ENCODE measurements at regions not wholly inside any gene's neighbourhood (a gene's known extent, or its start where the extent isn't known, plus 50 kb on each side); places are given as distances from the start of the nearest gene placed in this dataset.

DNA sequence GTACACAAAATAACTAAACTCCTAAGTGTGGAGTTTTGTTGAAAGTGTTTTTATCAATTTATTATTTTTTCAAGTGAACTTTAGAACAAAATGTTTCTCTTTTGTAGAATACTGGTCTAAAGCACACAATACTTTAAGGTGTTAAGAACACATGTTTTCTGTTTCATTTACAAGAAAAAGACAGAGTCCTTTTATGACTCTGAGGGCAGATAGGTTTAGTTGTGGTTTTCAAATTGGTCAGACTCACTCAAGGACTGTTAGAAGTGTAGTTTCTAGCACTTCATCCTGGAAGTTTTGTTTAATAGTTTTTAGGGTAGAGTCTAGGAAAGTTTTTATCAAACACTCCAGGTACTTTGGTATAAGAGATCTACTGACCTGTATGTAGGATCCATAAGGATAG, 376.5 kb downstream of the LRRIQ3 start:
- no peak for DNase-seq
- intact Hi-C loops (cut with DNase I): no loop called here
- TF ChIP-seq, protein P1, sequence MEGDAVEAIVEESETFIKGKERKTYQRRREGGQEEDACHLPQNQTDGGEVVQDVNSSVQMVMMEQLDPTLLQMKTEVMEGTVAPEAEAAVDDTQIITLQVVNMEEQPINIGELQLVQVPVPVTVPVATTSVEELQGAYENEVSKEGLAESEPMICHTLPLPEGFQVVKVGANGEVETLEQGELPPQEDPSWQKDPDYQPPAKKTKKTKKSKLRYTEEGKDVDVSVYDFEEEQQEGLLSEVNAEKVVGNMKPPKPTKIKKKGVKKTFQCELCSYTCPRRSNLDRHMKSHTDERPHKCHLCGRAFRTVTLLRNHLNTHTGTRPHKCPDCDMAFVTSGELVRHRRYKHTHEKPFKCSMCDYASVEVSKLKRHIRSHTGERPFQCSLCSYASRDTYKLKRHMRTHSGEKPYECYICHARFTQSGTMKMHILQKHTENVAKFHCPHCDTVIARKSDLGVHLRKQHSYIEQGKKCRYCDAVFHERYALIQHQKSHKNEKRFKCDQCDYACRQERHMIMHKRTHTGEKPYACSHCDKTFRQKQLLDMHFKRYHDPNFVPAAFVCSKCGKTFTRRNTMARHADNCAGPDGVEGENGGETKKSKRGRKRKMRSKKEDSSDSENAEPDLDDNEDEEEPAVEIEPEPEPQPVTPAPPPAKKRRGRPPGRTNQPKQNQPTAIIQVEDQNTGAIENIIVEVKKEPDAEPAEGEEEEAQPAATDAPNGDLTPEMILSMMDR (IDR thresholded peaks at IDR 0.05): no peak
- H3K36me3 ChIP-seq: no peaks in the 10 kb centered on the region
- no peaks in the 10 kb centered on the region for H3K4me1 ChIP-seq
- no peak overlapping the region for H3K4me3 ChIP-seq
- no peak for ATAC-seq
- no peaks in the 10 kb centered on the region for H3K9me3 ChIP-seq
- no peaks in the 10 kb centered on the region for H3K27me3 ChIP-seq
- H3K27ac ChIP-seq: no peak overlapping the region

DNA sequence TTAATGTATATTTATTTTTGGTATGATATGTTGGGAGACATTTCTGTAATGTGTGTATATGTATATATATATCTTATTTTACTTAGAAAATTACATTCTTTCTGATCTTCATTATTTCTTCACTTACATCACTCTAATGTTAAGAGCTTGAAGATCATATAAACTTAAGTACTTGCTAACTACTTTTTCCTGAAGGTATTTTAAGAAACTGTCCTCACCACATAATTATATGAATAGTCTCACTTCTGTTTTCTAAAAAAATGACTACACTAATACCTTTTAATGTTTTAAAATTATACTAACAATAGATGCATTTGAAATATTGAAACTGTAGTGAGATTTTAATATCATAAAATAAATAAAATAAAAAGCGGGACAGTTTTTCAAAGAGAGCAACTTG, 377.1 kb downstream of the LRRIQ3 start:
- H3K27me3 ChIP-seq: no peaks in the 10 kb centered on the region
- intact Hi-C loops (cut with DNase I): no loop called here

DNA sequence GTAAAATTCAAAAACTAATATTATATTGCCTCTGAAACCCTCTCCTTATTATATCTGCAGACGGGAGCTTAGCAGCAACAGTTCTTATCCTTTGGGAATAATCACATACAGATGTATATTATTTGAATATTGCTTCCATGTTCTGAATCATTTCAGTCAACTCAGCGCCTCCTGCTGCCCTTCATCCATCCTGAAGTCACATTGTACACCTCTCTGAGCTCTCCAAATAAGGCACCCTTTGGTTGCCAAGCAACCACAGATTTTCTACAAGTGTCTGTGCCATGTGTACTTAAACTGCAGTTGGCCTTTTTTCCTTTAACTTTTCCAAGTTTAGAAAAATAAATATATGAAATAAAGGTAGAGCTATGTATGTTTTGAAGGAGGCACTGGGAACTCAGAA, 384.3 kb downstream of the LRRIQ3 start:
- Histone ChIP-seq H3K27me3 (no peaks in the 10 kb centered on the region), H3K4me1 (no peaks in the 10 kb centered on the region), H3K27ac (no peak overlapping the region), H3K4me3 (no peak overlapping the region), H3K9me3 (no peaks in the 10 kb centered on the region), H3K36me3 (no peaks in the 10 kb centered on the region)
- ATAC-seq (peak; percentile 47), DNase-seq (no peak)
- TF ChIP-seq, protein P1 (IDR thresholded peaks at IDR 0.05): no peak
- intact Hi-C loops (cut with DNase I): no loop called here

More for the DNA sequence above, 377.1 kb downstream of the LRRIQ3 start:
- H3K4me1 ChIP-seq: no peaks in the 10 kb centered on the region
- no peak for ATAC-seq
- no peak for DNase-seq
- no peaks in the 10 kb centered on the region for H3K36me3 ChIP-seq
- H3K27ac ChIP-seq: no peak overlapping the region
- no peaks in the 10 kb centered on the region for H3K9me3 ChIP-seq
- TF ChIP-seq, protein P1 (IDR thresholded peaks at IDR 0.05): no peak
- H3K4me3 ChIP-seq: no peak overlapping the region

DNA sequence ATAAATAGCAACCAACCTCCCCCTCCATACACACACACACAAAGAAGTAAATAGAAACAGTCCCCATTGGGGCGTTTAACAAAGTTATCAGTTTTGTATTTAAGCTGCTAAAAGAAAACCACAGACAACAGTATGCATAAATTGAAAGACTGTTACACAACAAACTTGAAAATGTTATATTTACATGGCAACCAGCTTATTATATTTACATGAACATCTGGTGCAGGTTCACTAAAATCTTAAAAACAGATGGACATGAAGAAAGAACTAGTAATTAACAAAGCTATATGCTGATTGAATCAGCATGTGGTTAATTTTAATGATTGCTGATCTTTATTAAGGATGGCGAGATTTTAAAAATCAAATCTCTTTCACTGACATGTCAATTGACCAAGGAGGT, 384.7 kb downstream of the LRRIQ3 start:
- no peaks in the 10 kb centered on the region for H3K4me1 ChIP-seq
- no peak overlapping the region for H3K4me3 ChIP-seq
- no peaks in the 10 kb centered on the region for H3K9me3 ChIP-seq
- DNase-seq (no peak), ATAC-seq (no peak)
- intact Hi-C loops (cut with DNase I): no loop called here
- TF ChIP-seq, protein P1 (IDR thresholded peaks at IDR 0.05): no peak
- no peaks in the 10 kb centered on the region for H3K27me3 ChIP-seq
- H3K27ac ChIP-seq: no peak overlapping the region
- H3K36me3 ChIP-seq: no peaks in the 10 kb centered on the region

DNA sequence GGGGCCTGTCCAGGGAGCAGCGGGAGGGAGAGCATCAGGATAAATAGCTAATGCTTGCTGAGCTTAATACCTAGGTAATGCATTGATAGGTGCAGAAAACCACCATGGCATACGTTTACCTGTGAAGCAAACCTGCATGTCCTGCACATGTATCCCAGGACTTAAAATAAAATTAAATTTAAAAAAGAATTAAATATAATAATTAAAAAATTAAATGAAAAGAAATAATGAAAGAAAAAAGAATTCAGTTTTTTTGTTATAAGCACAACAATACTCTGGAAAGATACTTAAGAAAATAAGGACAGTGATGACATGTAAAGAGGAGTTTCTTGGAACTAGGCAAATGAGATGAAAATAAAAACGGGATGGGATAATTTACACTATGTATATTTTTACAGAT, 386.2 kb downstream of the LRRIQ3 start:
- DNase-seq (no peak), ATAC-seq (no peak)
- Histone ChIP-seq H3K9me3 (no peaks in the 10 kb centered on the region), H3K27ac (no peak overlapping the region), H3K4me1 (no peaks in the 10 kb centered on the region), H3K4me3 (no peak overlapping the region), H3K36me3 (no peaks in the 10 kb centered on the region), H3K27me3 (no peaks in the 10 kb centered on the region)
- TF ChIP-seq, protein P1 (IDR thresholded peaks at IDR 0.05): no peak
- intact Hi-C loops (cut with DNase I): no loop called here

DNA sequence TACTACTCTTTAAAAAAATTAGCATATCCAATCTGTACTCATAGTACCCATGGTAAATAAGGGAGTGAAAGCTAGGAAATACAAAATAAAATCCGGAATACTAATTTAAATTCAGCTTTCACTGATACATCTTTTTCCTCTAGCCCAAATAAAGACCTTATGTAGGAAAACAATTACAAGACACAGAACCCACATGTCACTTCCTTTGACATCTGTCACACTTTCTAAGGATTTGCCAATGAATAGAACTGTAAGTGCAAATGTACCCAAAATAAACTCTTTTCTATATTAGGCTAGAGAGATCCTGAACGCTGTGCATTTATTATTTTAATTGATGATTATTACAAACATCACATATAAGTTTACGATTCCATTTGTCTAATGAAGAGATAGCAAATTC, 393.0 kb downstream of the LRRIQ3 start:
- Histone ChIP-seq H3K27ac (no peak overlapping the region), H3K27me3 (no peaks in the 10 kb centered on the region), H3K4me3 (no peak overlapping the region), H3K9me3 (no peaks in the 10 kb centered on the region), H3K36me3 (no peaks in the 10 kb centered on the region), H3K4me1 (no peaks in the 10 kb centered on the region)
- TF ChIP-seq, protein P1 (IDR thresholded peaks at IDR 0.05): no peak
- intact Hi-C loops (cut with DNase I): no loop called here
- DNase-seq: no peak
- no peak for ATAC-seq
